IMR-90 (cell line): ENCODE measurements at regions not wholly inside any gene's neighbourhood (a gene's known extent, or its start where the extent isn't known, plus 50 kb on each side); places are given as distances from the start of the nearest gene placed in this dataset.

Experiments used
- ATAC-seq: fragments of 200-7000 bp; cut with Tn5 transposase; 2 replicates; pipeline ENCODE4 v1.9.1; 2020; ENCODE audit warnings: low read depth, mild to moderate bottlenecking, moderate library complexity
- BruUV-seq: library from RNA; stranded (reverse); fragments of 400-500 nt; replicated peaks from 2 replicates; lab custom pipeline; 2021; lab: Mats Ljungman, UMichigan
- CTCF ChIA-PET: fragments of 300-600 bp; formaldehyde crosslinking; extraction: SDS; loops from one replicate; lab custom pipeline; 2021; ENCODE audit warnings: antibody characterized with exemption; lab: Yijun Ruan, JAX
- POLR2A ChIA-PET: fragments of 300-600 bp; sonication (Branson Sonifier 250); formaldehyde crosslinking; loops from one replicate; lab custom pipeline; 2022; ENCODE audit warnings: antibody characterized with exemption; ENCODE audit not compliant: unreplicated experiment; lab: Charles Lee
- DNase-seq: peaks from one replicate; pipeline ENCODE4 v3.0.0; 2013
- H2AFZ ChIP-seq: replicated peaks from 2 replicates; pipeline ENCODE3; 2013; ENCODE audit warnings: low read length, mild to moderate bottlenecking; ENCODE audit not compliant: poor library complexity
- H2AK5ac ChIP-seq: 2 replicates; pipeline ENCODE4 v1.6.1; 2013; ENCODE audit warnings: low read depth, low read length, inconsistent platforms
- H2AK9ac ChIP-seq: replicated peaks from 2 replicates; pipeline ENCODE3; 2013; ENCODE audit warnings: mild to moderate bottlenecking, low read depth, low read length, moderate library complexity; ENCODE audit not compliant: poor library complexity
- H2BK120ac ChIP-seq: 2 replicates; pipeline ENCODE4 v1.6.1; 2013; ENCODE audit warnings: low read depth, low read length, inconsistent platforms
- H2BK15ac ChIP-seq: 3 replicates; pipeline ENCODE4 v1.6.1; 2013; ENCODE audit warnings: low read depth, low read length, inconsistent platforms
- H2BK20ac ChIP-seq: 2 replicates; pipeline ENCODE4 v1.6.1; 2013; ENCODE audit warnings: low read depth, mild to moderate bottlenecking, inconsistent platforms, low read length, moderate library complexity
- H2BK5ac ChIP-seq: 2 replicates; pipeline ENCODE4 v1.6.1; 2013; ENCODE audit warnings: mild to moderate bottlenecking, low read depth, low read length, inconsistent platforms; ENCODE audit not compliant: poor library complexity, severe bottlenecking
- H3K14ac ChIP-seq: replicated peaks from 2 replicates; pipeline ENCODE4 v1.6.1; 2013; ENCODE audit warnings: low read depth, low read length, inconsistent platforms
- H3K18ac ChIP-seq: 2 replicates; pipeline ENCODE4 v1.6.1; 2013; ENCODE audit warnings: low read depth, low read length, control low read depth
- H3K23ac ChIP-seq: 2 replicates; pipeline ENCODE4 v1.6.1; 2013; ENCODE audit warnings: low read depth, low read length, inconsistent platforms
- H3K27ac ChIP-seq: 2 replicates; pipeline ENCODE4 v1.5.1; 2013; ENCODE audit warnings: mild to moderate bottlenecking, control low read depth, low read length; ENCODE audit not compliant: insufficient read depth
- H3K27me3 ChIP-seq: 2 replicates; pipeline ENCODE4 v1.6.1; 2013; ENCODE audit warnings: low read length; ENCODE audit not compliant: control insufficient read depth, insufficient read depth
- H3K36me3 ChIP-seq: 2 replicates; pipeline ENCODE4 v1.6.1; 2013; ENCODE audit warnings: low read length, mixed read lengths; ENCODE audit not compliant: control insufficient read depth, insufficient read depth
- H3K4ac ChIP-seq: 2 replicates; pipeline ENCODE4 v1.6.1; 2013; ENCODE audit warnings: low read depth, low read length, inconsistent platforms
- H3K4me1 ChIP-seq: 2 replicates; pipeline ENCODE4 v1.6.1; 2013; ENCODE audit warnings: low read length, mixed read lengths; ENCODE audit not compliant: control insufficient read depth, insufficient read depth
- H3K4me2 ChIP-seq: 2 replicates; pipeline ENCODE4 v1.6.1; 2013; ENCODE audit warnings: low read depth, mild to moderate bottlenecking, control low read depth, low read length, moderate library complexity
- H3K4me3 ChIP-seq: 2 replicates; pipeline ENCODE4 v1.5.1; 2013; ENCODE audit warnings: low read depth, mild to moderate bottlenecking, control low read depth, low read length, moderate library complexity; ENCODE audit not compliant: insufficient read depth
- H3K56ac ChIP-seq: 2 replicates; pipeline ENCODE4 v1.6.1; 2013; ENCODE audit warnings: low read length, inconsistent platforms; ENCODE audit not compliant: insufficient read depth; ENCODE audit errors: extremely low read depth
- H3K79me1 ChIP-seq, 2 experiments: 2 replicates each; pipeline ENCODE4 v1.6.1; 2013; ENCODE audit warnings: low read length in 2 of 2, inconsistent platforms in 1 of 2, low read depth in 1 of 2
- H3K9ac ChIP-seq: 2 replicates; pipeline ENCODE4 v1.6.1; 2013; ENCODE audit warnings: low read depth, low read length, control low read depth
- H3K9me1 ChIP-seq: 2 replicates; pipeline ENCODE4 v1.6.1; 2013; ENCODE audit warnings: low read length, inconsistent platforms; ENCODE audit not compliant: insufficient read depth
- H3K9me3 ChIP-seq: 2 replicates; pipeline ENCODE4 v1.6.1; 2013; ENCODE audit warnings: low read length; ENCODE audit not compliant: control insufficient read depth, insufficient read depth
- H4K20me1 ChIP-seq: 2 replicates; pipeline ENCODE4 v1.6.1; 2013; ENCODE audit warnings: low read length, inconsistent platforms; ENCODE audit not compliant: insufficient read depth
- H4K5ac ChIP-seq: 2 replicates; pipeline ENCODE4 v1.6.1; 2013; ENCODE audit warnings: mild to moderate bottlenecking, low read depth, low read length, control low read depth
- H4K8ac ChIP-seq, 2 experiments: 2 replicates each; pipeline ENCODE4 v1.6.1; 2013; ENCODE audit warnings: low read depth in 2 of 2, low read length in 2 of 2, control low read depth in 1 of 2, inconsistent platforms in 1 of 2
- H4K91ac ChIP-seq: 2 replicates; pipeline ENCODE4 v1.6.1; 2013; ENCODE audit warnings: low read depth, low read length, inconsistent platforms; ENCODE audit not compliant: insufficient read depth
- BHLHE40 ChIP-seq: fragments of 150-350 bp; IDR thresholded peaks from 2 replicates; pipeline ENCODE4 v1.6.1; 2016; ENCODE audit warnings: mild to moderate bottlenecking, low read depth, low read length
- CHD1 ChIP-seq: IDR thresholded peaks from 2 replicates; pipeline ENCODE4 v1.6.1; 2012; ENCODE audit warnings: low read depth, low read length, improper control_type of control experiment
- FOS ChIP-seq: fragments of 150-350 bp; IDR thresholded peaks from 2 replicates; pipeline ENCODE4 v1.6.1; 2016; ENCODE audit warnings: low read depth, low read length
- MAFK ChIP-seq: IDR thresholded peaks from 2 replicates; pipeline ENCODE4 v1.6.1; 2012; ENCODE audit warnings: low read depth, low read length, improper control_type of control experiment
- RAD21 ChIP-seq: IDR thresholded peaks from 2 replicates; pipeline ENCODE4 v1.6.1; 2012; ENCODE audit warnings: low read length, improper control_type of control experiment
- SMC3 ChIP-seq: fragments of 150-350 bp; IDR thresholded peaks from 2 replicates; pipeline ENCODE4 v1.6.1; 2016; ENCODE audit warnings: low read depth, mild to moderate bottlenecking, antibody characterized with exemption, low read length, moderate library complexity
- WGBS, 2 experiments: methylation state at CpG; one replicate each; pipeline versions ENCODE4 v1.1.5 to v1.1.7; 2013; ENCODE audit warnings: missing lambda C conversion rate in 2 of 2; ENCODE audit not compliant: insufficient read length in 1 of 2; ENCODE audit errors: extremely low coverage in 2 of 2; 5-methylcytosine and 5-hydroxymethylcytosine counted together
- dilution Hi-C: fragments of 300-500 bp; cut with HindIII; formaldehyde crosslinking; loops from one replicate; pipeline ENCODE4 v1.14.3; 2018; ENCODE audit warnings: low sequenced_read_pairs; ENCODE audit not compliant: unreplicated experiment
- in situ Hi-C: fragments of 300-500 bp; cut with MboI; formaldehyde crosslinking; loops from 3 replicates; pipeline ENCODE4 v1.14.3; 2019; ENCODE audit warnings: low sequenced_read_pairs, inconsistent platforms, mixed read lengths
- intact Hi-C: fragments of 100-400 bp; cut with micrococcal nuclease; formaldehyde crosslinking; loops from 2 replicates; pipeline ENCODE4 v1.10.0; 2022
- TF ChIP-seq, protein P1 (sequence below): fragments of 150-350 bp; IDR thresholded peaks from 2 replicates; pipeline ENCODE4 v1.6.1; 2017; ENCODE audit warnings: mild to moderate bottlenecking, antibody characterized with exemption, low read length, low read depth

DNA sequence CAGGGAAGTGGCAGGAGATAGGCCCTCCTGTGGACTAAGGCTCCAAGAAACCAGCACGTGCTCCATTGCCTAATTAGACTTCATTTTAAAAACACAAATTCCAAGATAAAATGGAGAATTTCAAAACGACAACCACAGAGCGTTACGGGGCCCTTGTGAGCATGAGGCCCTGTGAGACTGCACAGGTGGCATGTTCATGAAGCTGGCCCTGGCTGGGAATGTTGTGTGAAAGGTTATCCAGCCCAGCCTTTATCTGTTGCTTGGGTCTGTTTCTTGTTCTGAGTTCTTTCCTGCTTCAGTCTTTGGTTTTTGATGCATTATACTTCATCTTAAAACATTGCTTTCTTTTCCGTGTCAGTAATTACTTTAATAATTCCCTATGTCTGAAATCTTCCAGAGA, 99.0 kb downstream of the LACC1 start:
- Histone ChIP-seq H3K4me3 (no peak overlapping the region), H3K9ac (no peak overlapping the region), H3K4me2 (no peak overlapping the region), H4K5ac (no peak overlapping the region), H3K9me3 (no peaks in the 10 kb centered on the region), H3K36me3 (no peaks in the 10 kb centered on the region), H3K4me1 (no peaks in the 10 kb centered on the region; the same call in 1 of the 2 replicates), H3K23ac (no peak overlapping the region), H2BK120ac (no peak overlapping the region), H2AK9ac (no peak overlapping the region), H2AFZ (no peak overlapping the region), H4K20me1 (no peaks in the 10 kb centered on the region), H2BK15ac (no peak overlapping the region), H4K8ac (no peak overlapping the region), H2BK5ac (no peak overlapping the region), H3K27ac (no peak overlapping the region), H3K18ac (no peak overlapping the region), H3K56ac (no peak overlapping the region), H3K14ac (no peak overlapping the region), H2BK20ac (no peak overlapping the region), H3K4ac (no peak overlapping the region), H3K9me1 (no peaks in the 10 kb centered on the region), H3K27me3 (peaks cover 13% of the 10 kb centered on the region), H3K79me1 (no peaks in the 10 kb centered on the region), H2AK5ac (no peak overlapping the region), H4K91ac (no peak overlapping the region)
- ATAC-seq, result no peak
- CTCF ChIA-PET, result no interaction called here
- dilution Hi-C loops (no loop called here), intact Hi-C loops (no loop called here), in situ Hi-C loops (no loop called here)
- POLR2A ChIA-PET, result no interaction called here
- TF ChIP-seq RAD21, result no peak
- TF ChIP-seq CHD1, result no peak
- TF ChIP-seq, protein P1, sequence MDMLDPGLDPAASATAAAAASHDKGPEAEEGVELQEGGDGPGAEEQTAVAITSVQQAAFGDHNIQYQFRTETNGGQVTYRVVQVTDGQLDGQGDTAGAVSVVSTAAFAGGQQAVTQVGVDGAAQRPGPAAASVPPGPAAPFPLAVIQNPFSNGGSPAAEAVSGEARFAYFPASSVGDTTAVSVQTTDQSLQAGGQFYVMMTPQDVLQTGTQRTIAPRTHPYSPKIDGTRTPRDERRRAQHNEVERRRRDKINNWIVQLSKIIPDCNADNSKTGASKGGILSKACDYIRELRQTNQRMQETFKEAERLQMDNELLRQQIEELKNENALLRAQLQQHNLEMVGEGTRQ, result no peak
- no peak for TF ChIP-seq FOS
- no peak for TF ChIP-seq BHLHE40
- no peak for TF ChIP-seq SMC3
- TF ChIP-seq MAFK, result no peak
- WGBS, 2 experiments, result no CpG with 5 or more reads among the region's 5 CpGs
- no TSS peak for BruUV-seq
- no peak for DNase-seq
